SH-SY5Y (cell line): ENCODE measurements at regions not wholly inside any gene's neighbourhood (a gene's known extent, or its start where the extent isn't known, plus 50 kb on each side); places are given as distances from the start of the nearest gene placed in this dataset.

Source experiments
- GATA2 ChIP-seq: IDR thresholded peaks from 2 replicates; pipeline ENCODE4 v1.6.1; 2011; ENCODE audit warnings: mild to moderate bottlenecking, low read depth, low read length
- GATA3 ChIP-seq: IDR thresholded peaks from 2 replicates; pipeline ENCODE4 v1.6.1; 2011; ENCODE audit warnings: low read depth, mild to moderate bottlenecking, low read length, moderate library complexity

- TF ChIP-seq GATA2 = no peak
- TF ChIP-seq GATA3 = no peak
These were observed 82.3 kb downstream of the CD164 start for GRCh38 chr6:109299776-109300564.

- TF ChIP-seq GATA2 = no peak
These were observed 83.0 kb downstream of the CD164 start for GRCh38 chr6:109299265-109299607.

GRCh38 chr6:109298605-109299264 lies 83.5 kb downstream of the CD164 start:
- TF ChIP-seq GATA2 (no peak), GATA3 (no peak)

GRCh38 chr6:109297406-109298110 lies 84.7 kb downstream of the CD164 start:
- no peak for TF ChIP-seq GATA3
- TF ChIP-seq GATA2 = no peak

- TF ChIP-seq GATA2 (no peak), GATA3 (no peak)
These were observed 85.3 kb downstream of the CD164 start for GRCh38 chr6:109296971-109297372.

- TF ChIP-seq GATA3 = no peak
- TF ChIP-seq GATA2 = no peak
These were observed 85.8 kb downstream of the CD164 start for GRCh38 chr6:109296452-109296851.

- TF ChIP-seq GATA3 = no peak
- TF ChIP-seq GATA2 = no peak
These were observed 86.5 kb downstream of the CD164 start for GRCh38 chr6:109295774-109296156.

GRCh38 chr6:109295109-109295773 lies 87.0 kb downstream of the CD164 start:
- TF ChIP-seq GATA3 = no peak
- no peak for TF ChIP-seq GATA2

- TF ChIP-seq GATA3 (no peak), GATA2 (no peak)
These were observed 89.2 kb downstream of the CD164 start for GRCh38 chr6:109292983-109293586.

GRCh38 chr6:109292420-109292819 lies 89.8 kb downstream of the CD164 start:
- TF ChIP-seq GATA3 (no peak), GATA2 (no peak)

- no peak for TF ChIP-seq GATA2
- TF ChIP-seq GATA3 = no peak
These were observed 90.4 kb downstream of the CD164 start for GRCh38 chr6:109291902-109292301.

- TF ChIP-seq GATA3 (no peak), GATA2 (no peak)
These were observed 91.9 kb downstream of the CD164 start for GRCh38 chr6:109290143-109290931.

- TF ChIP-seq GATA3 = no peak
- no peak for TF ChIP-seq GATA2
These were observed 96.9 kb downstream of the CD164 start for GRCh38 chr6:109285366-109285765.
